ENCODE measurements at regions not wholly inside any gene's neighbourhood (a gene's known extent, or its start where the extent isn't known, plus 50 kb on each side); places are given as distances from the start of the nearest gene placed in this dataset.
A peak's percentile ranks its signal among the peaks of the same experiment; 100 is the strongest.

DNA sequence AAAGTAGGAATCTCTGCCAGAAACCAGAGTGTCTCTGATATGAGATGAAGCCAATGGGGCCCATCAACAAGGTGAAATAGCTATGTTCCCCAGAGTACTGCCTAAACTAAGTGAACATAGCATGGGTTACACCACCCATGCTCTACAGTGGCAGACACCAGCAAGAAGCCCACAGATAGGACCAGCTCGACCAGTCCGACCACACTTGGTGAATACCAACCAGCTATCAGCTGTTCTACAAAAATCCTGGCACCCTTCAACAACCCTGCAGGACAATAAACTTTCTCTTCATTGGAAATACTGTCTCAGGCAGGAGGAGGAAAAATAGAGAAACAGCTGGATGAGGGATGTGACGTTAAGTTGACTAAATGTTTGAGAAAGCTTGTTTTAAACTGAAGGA is 311.4 kb downstream of the EPM2A start:
- DNase-seq = no peak
- Mint-ChIP-seq H3K27me3 (no peaks in the 10 kb centered on the region), H3K27ac (no peak overlapping the region), H3K9me3 (peaks cover 0 to 3% (median 0%) of the 10 kb centered on the region in 7 donors), H3K36me3 (no peaks in the 10 kb centered on the region), H3K4me3 (no peak overlapping the region), H3K4me1 (no peaks in the 10 kb centered on the region)
- no peak for ATAC-seq (ENCODE audit: low read depth in 2 of 2)

DNA sequence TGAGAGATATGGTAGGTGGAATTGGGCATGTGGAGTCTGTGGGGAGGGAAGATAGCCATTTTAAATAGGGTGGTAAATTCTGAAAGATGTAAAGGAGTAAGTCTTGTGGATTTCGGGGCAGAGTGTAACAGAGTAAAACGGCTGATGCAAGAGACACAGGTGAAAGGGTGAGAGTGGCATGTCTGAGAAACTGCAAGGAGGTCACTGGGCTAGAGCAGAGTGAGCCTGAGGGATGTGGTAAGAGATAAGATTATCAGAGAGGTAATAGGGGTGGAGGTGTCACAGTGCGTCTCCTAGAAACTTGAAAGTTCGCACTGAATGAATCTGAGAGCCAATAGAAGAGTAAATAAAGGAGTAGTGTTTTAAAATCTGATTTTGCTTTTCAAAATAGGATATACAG is 308.1 kb downstream of the EPM2A start:
- ATAC-seq (ENCODE audit: low read depth in 2 of 2) (no peak), DNase-seq (no peak)
- Mint-ChIP-seq H3K9me3 (peaks cover 0 to 3% (median 0%) of the 10 kb centered on the region in 7 donors), H3K27ac (no peak overlapping the region), H3K27me3 (no peaks in the 10 kb centered on the region), H3K4me1 (no peaks in the 10 kb centered on the region), H3K36me3 (no peaks in the 10 kb centered on the region), H3K4me3 (no peak overlapping the region)

DNA sequence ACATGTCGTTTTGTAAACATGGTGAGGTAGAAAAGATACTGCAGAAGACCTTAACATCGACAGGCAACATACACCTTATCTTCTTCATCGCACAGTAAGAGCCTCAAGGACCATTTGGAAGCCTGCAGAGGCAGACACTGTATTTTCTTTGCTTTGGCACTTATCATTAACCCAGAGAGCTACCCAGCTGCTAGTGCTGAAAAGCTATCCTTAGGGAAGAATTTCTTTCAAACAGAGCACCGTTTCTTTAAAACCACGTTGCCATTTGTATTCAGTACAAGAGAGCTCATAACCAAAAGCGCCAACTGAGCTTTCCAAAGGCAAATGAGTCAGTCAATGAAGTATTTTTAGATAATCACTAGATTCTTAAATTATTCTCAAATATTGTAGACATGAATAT is 306.6 kb downstream of the EPM2A start:
- Mint-ChIP-seq H3K4me3 (no peak overlapping the region), H3K27me3 (no peaks in the 10 kb centered on the region), H3K27ac (no peak overlapping the region), H3K4me1 (no peaks in the 10 kb centered on the region), H3K9me3 (peaks cover 0 to 2% (median 0%) of the 10 kb centered on the region in 7 donors), H3K36me3 (no peaks in the 10 kb centered on the region)
- DNase-seq (no peak), ATAC-seq (ENCODE audit: low read depth in 2 of 2) (no peak)

DNA sequence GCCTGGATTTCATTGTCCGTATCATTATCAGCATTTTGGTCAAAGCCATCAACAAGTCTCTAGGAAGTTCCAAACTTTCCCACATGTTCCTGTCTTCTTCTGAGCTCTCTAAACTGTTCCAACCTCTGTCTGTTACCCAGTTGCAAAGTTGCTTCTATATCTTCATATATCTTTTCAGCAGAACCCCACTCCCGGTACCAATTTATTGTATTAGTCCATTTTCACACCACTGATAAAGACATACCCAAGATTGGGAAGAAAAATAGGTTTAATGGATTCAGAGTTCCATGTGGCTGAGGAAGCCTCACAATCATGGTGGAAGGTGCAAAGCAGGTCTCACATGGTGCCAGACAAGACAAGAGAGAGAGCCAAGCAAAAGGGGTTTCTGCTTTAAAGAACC is 293.2 kb downstream of the EPM2A start:
- Mint-ChIP-seq H3K36me3 (peaks cover 7 to 9% of the 10 kb centered on the region in 2 donors), H3K4me1 (no peaks in the 10 kb centered on the region), H3K27ac (peak overlapping the region in 1 of 6 donors; percentile 62), H3K27me3 (no peaks in the 10 kb centered on the region), H3K4me3 (no peak overlapping the region), H3K9me3 (peaks cover 20 to 77% (median 36%) of the 10 kb centered on the region in 7 donors)
- ATAC-seq (ENCODE audit: low read depth in 2 of 2) (no peak), DNase-seq (no peak)

DNA sequence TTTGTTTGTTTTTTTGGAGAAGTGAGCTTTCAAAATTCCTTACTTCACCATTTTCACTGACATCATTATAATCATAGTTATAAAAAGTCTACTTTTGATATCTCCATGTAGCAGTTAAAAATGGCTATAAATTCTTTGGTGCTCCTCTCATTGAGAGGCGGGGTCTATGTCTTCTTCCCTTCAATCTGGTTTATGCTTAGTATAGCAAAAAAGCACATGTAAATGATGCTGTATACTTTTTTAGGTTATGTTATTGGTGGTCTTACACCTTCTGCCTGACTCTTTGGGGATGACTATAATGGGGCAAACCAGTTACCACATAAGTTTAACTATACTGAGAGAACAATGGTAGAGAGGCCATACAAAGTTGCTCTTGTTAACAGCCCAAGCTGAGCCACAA is 289.6 kb downstream of the EPM2A start:
- Mint-ChIP-seq H3K36me3 (peaks cover 7 to 9% of the 10 kb centered on the region in 2 donors), H3K4me1 (no peaks in the 10 kb centered on the region), H3K27me3 (no peaks in the 10 kb centered on the region), H3K4me3 (no peak overlapping the region), H3K27ac (no peak overlapping the region), H3K9me3 (peaks cover 17 to 69% (median 34%) of the 10 kb centered on the region in 7 donors)
- no peak for DNase-seq
- ATAC-seq (ENCODE audit: low read depth in 2 of 2) = no peak

DNA sequence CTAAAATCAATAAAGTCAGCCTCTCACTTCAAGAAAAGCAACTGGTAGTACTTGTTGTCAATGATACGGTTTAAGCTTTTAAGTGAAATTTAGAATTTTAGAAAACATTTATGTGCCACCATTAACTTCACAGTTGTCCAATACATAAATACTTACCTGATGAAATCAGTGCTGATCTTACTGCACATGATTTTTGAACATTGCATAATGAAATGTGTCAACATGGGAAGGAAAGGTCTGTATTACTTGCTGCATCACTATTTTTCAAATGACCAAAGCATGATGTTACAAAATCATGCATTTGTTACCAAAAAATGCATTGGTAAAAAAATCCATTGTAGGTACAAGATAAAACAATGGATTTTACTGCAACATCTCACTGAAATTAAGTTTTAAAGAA is 284.3 kb downstream of the EPM2A start:
- Mint-ChIP-seq H3K4me3 (no peak overlapping the region), H3K36me3 (no peaks in the 10 kb centered on the region), H3K4me1 (no peaks in the 10 kb centered on the region), H3K27me3 (no peaks in the 10 kb centered on the region), H3K9me3 (peaks cover 6 to 22% (median 11%) of the 10 kb centered on the region in 7 donors), H3K27ac (no peak overlapping the region)
- ATAC-seq (ENCODE audit: low read depth in 2 of 2) = no peak
- DNase-seq = no peak

DNA sequence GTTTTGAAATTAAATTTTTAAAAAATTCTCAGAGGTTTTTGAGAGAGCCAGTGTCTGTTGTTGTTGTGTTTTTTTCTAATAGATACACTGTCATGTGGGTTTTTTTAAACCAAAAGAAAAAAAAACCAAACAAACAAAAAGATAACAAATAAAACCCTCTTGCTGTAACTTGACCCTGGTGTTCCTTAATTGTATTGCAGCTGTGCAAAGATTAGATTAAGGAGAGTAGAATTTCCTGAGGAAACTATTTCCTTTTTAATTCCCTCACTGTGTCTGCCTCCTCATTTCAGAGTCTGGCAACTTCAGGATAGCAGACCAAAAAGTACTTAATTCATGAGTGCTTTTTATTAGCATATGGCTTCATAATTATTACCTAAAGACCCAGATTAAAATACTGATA is 281.9 kb downstream of the EPM2A start:
- no peak for DNase-seq
- H3K4me3 Mint-ChIP-seq = no peak overlapping the region
- no peaks in the 10 kb centered on the region for H3K36me3 Mint-ChIP-seq
- no peaks in the 10 kb centered on the region for H3K4me1 Mint-ChIP-seq
- peaks cover 0 to 8% (median 0%) of the 10 kb centered on the region in 7 donors for H3K9me3 Mint-ChIP-seq
- ATAC-seq (ENCODE audit: low read depth in 2 of 2) = no peak
- no peak overlapping the region for H3K27ac Mint-ChIP-seq
- no peaks in the 10 kb centered on the region for H3K27me3 Mint-ChIP-seq

DNA sequence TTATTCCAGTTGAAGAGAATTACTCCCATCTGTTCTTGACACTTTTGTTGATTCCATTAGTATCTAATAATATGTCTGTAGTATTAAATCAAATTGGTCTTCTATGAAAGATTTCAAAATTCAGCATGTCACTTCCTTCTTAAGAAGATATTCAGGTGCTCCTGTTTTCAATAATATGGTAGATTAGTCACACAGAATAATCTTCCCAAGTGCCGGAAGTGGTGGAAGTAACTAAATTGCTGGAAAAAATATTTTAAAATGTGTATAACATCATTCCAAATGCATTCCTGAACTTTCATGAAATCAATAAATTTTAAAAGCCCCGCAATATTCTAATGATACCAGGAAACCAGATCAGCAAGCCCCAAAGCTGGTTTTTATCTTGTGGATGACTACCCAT is 281.3 kb downstream of the EPM2A start:
- no peak for ATAC-seq (ENCODE audit: low read depth in 2 of 2)
- DNase-seq = no peak
- no peaks in the 10 kb centered on the region for H3K27me3 Mint-ChIP-seq
- peaks cover 0 to 8% (median 0%) of the 10 kb centered on the region in 7 donors for H3K9me3 Mint-ChIP-seq
- H3K36me3 Mint-ChIP-seq = no peaks in the 10 kb centered on the region
- no peak overlapping the region for H3K27ac Mint-ChIP-seq
- H3K4me3 Mint-ChIP-seq = no peak overlapping the region
- H3K4me1 Mint-ChIP-seq = no peaks in the 10 kb centered on the region

DNA sequence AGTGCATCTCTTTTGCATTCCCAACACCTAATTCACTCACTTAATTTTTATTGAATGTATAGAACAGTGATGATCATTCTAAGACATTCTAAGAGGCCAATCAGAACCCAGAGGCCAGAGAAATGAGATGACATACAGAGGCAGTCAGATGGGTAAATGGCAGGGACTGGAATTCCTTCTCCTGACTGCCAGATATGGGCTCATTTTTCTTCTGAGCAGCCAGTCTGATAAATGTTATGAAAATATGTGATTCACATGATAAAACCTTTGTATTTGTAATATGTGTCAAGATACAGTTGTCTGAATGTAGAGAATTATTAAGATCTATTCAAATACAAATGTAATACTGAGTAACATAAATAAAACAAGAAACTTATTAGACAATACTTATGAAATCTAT is 277.8 kb downstream of the EPM2A start:
- ATAC-seq (ENCODE audit: low read depth in 2 of 2) (no peak), DNase-seq (no peak)
- Mint-ChIP-seq H3K9me3 (peaks cover 0 to 3% (median 0%) of the 10 kb centered on the region in 7 donors), H3K4me3 (no peak overlapping the region), H3K27me3 (no peaks in the 10 kb centered on the region), H3K36me3 (no peaks in the 10 kb centered on the region), H3K27ac (no peak overlapping the region), H3K4me1 (no peaks in the 10 kb centered on the region)

DNA sequence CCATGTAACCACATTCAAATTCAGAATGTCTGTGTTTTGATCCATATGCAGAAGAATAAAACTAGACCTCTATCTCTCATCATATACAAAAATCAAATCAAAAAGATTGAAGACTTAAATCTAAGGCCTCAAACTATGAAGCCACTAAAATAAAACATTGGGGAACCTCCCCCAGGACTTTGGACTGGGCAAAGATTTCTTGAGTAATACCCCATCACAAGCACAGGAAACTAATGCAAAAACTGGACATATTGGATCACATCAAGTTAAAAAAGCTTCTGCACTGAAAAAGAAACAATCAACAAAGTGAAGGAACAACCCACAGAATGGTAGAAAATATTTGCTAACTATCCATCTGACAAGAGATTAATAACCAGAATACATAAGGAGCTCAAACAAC is 266.8 kb downstream of the EPM2A start:
- Mint-ChIP-seq H3K36me3 (no peaks in the 10 kb centered on the region), H3K9me3 (peaks cover 6 to 24% (median 14%) of the 10 kb centered on the region in 7 donors), H3K27ac (no peak overlapping the region), H3K27me3 (no peaks in the 10 kb centered on the region), H3K4me3 (no peak overlapping the region), H3K4me1 (no peaks in the 10 kb centered on the region)
- DNase-seq (no peak), ATAC-seq (ENCODE audit: low read depth in 2 of 2) (no peak)

DNA sequence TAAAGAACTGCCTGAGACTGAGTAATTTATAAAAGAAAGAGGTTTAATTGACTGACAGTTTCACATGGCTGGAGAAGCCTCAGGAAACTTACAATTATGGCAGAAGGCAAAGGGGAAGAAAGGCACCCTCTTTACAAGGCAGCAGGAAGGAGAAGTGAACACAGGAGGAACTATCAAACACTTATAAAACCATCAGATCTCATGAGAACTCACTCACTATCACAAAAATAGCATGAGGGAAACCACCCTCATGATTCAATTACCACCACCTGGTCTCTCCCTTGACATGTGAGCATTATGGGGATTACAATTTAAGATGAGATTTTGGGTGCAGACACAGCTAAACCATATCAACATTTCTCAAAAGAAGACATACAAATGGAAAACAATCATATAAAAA is 266.3 kb downstream of the EPM2A start:
- no peak for ATAC-seq (ENCODE audit: low read depth in 2 of 2)

DNA sequence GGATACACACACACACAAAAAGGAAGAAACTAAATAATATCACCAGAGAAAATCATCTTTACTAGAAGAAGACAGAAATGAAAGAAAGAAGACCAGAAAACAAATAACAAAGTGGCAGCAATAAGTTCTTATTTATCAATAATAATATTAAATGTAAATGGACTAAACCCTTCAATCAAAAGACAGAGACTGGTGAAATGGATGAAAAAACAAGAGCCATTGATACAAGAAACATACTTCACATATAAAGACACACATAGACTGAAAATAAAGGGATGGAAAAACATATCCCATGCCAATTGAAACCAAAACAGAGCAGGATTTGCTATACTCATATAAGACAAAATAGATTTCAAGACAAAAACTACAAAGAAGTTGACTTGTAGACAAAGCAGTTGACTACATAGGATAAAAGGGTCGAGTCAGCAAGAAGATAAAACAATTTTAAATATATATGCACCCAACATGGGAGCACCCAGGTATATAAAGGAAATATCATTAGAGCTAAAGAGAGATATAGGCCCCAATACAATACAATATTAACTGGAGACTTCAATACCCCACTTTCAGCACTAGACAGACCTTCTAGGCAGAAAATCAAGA is 259.4 kb downstream of the EPM2A start:
- Mint-ChIP-seq H3K36me3 (peaks cover 0 to 5% of the 10 kb centered on the region in 2 donors), H3K27me3 (no peaks in the 10 kb centered on the region), H3K27ac (no peak overlapping the region), H3K9me3 (peaks cover 18 to 78% (median 29%) of the 10 kb centered on the region in 7 donors), H3K4me3 (no peak overlapping the region), H3K4me1 (no peaks in the 10 kb centered on the region)
- no peak for DNase-seq
- ATAC-seq (ENCODE audit: low read depth in 2 of 2) = no peak

More for the DNA sequence above, 266.3 kb downstream of the EPM2A start:
- Mint-ChIP-seq H3K27ac (no peak overlapping the region), H3K4me3 (peak overlapping the region in 1 of 8 donors; percentile 8), H3K36me3 (no peaks in the 10 kb centered on the region), H3K27me3 (no peaks in the 10 kb centered on the region), H3K4me1 (no peaks in the 10 kb centered on the region), H3K9me3 (peaks cover 6 to 28% (median 14%) of the 10 kb centered on the region in 7 donors)
- DNase-seq = no peak

DNA sequence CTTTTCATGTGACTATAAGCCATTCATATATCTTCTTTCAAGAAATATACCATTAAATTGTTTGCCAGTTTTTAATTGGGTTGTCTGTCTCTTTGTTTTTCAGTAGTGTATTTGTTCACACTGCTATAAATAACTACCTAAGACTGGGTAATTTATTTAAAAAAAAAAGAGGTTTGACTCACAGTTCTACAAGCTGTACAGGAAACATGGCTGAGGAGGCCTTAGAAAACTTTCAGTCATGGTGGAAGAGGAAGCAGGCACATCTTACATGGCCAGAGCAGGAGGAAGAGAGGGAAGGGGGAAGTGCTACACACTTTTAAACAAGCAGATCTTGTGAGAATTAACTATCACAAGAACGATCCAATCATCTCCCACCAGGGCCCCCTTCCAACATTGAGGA is 255.3 kb downstream of the EPM2A start:
- ATAC-seq (ENCODE audit: low read depth in 2 of 2) = no peak

DNA sequence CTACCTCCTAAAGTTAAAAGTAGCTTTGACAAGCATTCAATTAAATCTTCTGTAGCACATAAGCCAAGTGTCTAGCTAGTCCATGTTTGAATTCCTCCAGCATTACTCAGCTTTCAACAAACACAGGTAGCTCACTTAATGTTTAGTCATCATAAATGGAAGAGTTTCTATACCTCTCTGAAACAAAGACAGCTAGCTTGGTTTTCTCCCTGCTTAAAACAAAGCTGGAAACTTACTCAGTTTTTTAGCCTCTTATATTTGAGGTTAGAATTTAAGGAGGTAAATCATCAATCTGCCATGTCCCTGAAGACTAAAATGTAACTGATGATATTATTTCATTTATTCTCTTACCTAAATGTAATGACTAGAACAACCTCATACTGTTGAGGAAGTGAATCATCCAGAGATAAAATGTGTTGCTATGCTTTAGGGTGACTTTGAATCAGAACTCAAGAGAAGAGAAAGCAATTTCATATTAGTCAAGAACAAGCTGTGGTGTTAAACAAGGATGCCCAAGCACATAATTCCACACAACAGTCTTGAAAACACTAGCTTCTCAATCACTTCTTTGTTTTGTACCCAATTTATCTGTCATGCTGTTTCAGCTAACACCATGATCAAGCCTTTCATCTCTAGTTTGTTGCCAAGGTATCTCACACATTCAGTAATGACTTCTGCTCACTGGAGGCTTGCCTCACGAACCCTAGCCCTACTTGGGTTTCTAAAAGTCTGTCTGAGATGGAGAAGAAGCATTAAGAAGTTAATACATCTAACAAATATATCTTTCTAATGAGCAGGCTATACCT is 251.9 kb downstream of the EPM2A start:
- H3K4me3 Mint-ChIP-seq = no peak overlapping the region
- DNase-seq (no peak), ATAC-seq (ENCODE audit: low read depth in 2 of 2) (no peak)
- H3K27me3 Mint-ChIP-seq = no peaks in the 10 kb centered on the region
- peaks cover 6 to 31% (median 8%) of the 10 kb centered on the region in 7 donors for H3K9me3 Mint-ChIP-seq
- no peaks in the 10 kb centered on the region for H3K36me3 Mint-ChIP-seq
- H3K27ac Mint-ChIP-seq = no peak overlapping the region
- no peaks in the 10 kb centered on the region for H3K4me1 Mint-ChIP-seq

More for the DNA sequence above, 255.3 kb downstream of the EPM2A start:
- no peak overlapping the region for H3K4me3 Mint-ChIP-seq
- H3K27ac Mint-ChIP-seq = no peak overlapping the region
- H3K36me3 Mint-ChIP-seq = peaks cover 0 to 5% of the 10 kb centered on the region in 2 donors
- no peak for DNase-seq
- peaks cover 12 to 58% (median 16%) of the 10 kb centered on the region in 7 donors for H3K9me3 Mint-ChIP-seq
- H3K27me3 Mint-ChIP-seq = no peaks in the 10 kb centered on the region
- H3K4me1 Mint-ChIP-seq = no peaks in the 10 kb centered on the region
